Keratinocyte (primary cell): ENCODE measurements at regions not wholly inside any gene's neighbourhood (a gene's known extent, or its start where the extent isn't known, plus 50 kb on each side); places are given as distances from the start of the nearest gene placed in this dataset.

ENCODE experiments used
- CTCF ChIP-seq, 3 experiments: IDR thresholded peaks in 1 of 3; conservative IDR thresholded peaks in 1 of 3; optimal IDR thresholded peaks in 1 of 3; 2 replicates in 2 of 3; 3 replicates in 1 of 3; pipeline versions ENCODE3 to v1.5.1; 2011; ENCODE audit warnings: low read length in 3 of 3, mild to moderate bottlenecking in 3 of 3, moderate library complexity in 2 of 3, control low read depth in 1 of 3, inconsistent platforms in 1 of 3; ENCODE audit not compliant: insufficient read depth in 2 of 3; ENCODE audit errors: extremely low read depth in 1 of 3
- EZH2 ChIP-seq: IDR thresholded peaks from one replicate; pipeline ENCODE4 v1.6.1; 2012; ENCODE audit warnings: inconsistent platforms, mild to moderate bottlenecking, low read length, moderate library complexity

- TF ChIP-seq CTCF (optimal IDR thresholded peaks at IDR 0.05 in 1 of 3, IDR thresholded peaks at IDR 0.05 in 1 of 3, conservative IDR thresholded peaks at IDR 0.05 in 1 of 3; ENCODE audit: extremely low read depth in 1 of 3, insufficient read depth in 2 of 3, low read length in 3 of 3), result no peak
- no peak for TF ChIP-seq EZH2
These were observed 229.7 kb upstream of the NFE2L3 start for GRCh38 chr7:25922296-25922695.
